HG02884 (cell line): ENCODE measurements at regions not wholly inside any gene's neighbourhood (a gene's known extent, or its start where the extent isn't known, plus 50 kb on each side); places are given as distances from the start of the nearest gene placed in this dataset.

ENCODE experiments used
- ATAC-seq: cut with Tn5 transposase; IDR thresholded peaks from one replicate; pipeline ENCODE4 v1.9.1; 2021; ENCODE audit warnings: mild to moderate bottlenecking, moderate library complexity; ENCODE audit not compliant: unreplicated experiment

GRCh38 chr3:159854500-159855124 lies 134.0 kb upstream of the IL12A start:
- no peak for ATAC-seq

GRCh38 chr3:159855599-159856346 lies 132.9 kb upstream of the IL12A start:
- ATAC-seq = no peak

GRCh38 chr3:159856590-159857104 lies 132.0 kb upstream of the IL12A start:
- ATAC-seq = no peak

GRCh38 chr3:159857840-159858239 lies 130.8 kb upstream of the IL12A start:
- ATAC-seq = no peak

- no peak for ATAC-seq
These were observed 130.0 kb upstream of the IL12A start for GRCh38 chr3:159858650-159859049.

- no peak for ATAC-seq
These were observed 129.2 kb upstream of the IL12A start for GRCh38 chr3:159859424-159859823.

GRCh38 chr3:159859836-159860235 lies 128.8 kb upstream of the IL12A start:
- no peak for ATAC-seq

GRCh38 chr3:159860269-159861116 lies 128.1 kb upstream of the IL12A start:
- ATAC-seq = no peak

- ATAC-seq = peak; percentile 69
These were observed 127.2 kb upstream of the IL12A start for GRCh38 chr3:159861369-159861987.

- ATAC-seq = no peak
These were observed 123.5 kb upstream of the IL12A start for GRCh38 chr3:159865041-159865579.

- no peak for ATAC-seq
These were observed 122.4 kb upstream of the IL12A start for GRCh38 chr3:159866201-159866746.

- ATAC-seq = no peak
These were observed 121.3 kb upstream of the IL12A start for GRCh38 chr3:159867372-159867771.

GRCh38 chr3:159870723-159871122 lies 117.9 kb upstream of the IL12A start:
- ATAC-seq = no peak

- ATAC-seq = no peak
These were observed 116.1 kb upstream of the IL12A start for GRCh38 chr3:159872374-159873109.

- no peak for ATAC-seq
These were observed 113.5 kb upstream of the IL12A start for GRCh38 chr3:159875116-159875515.

- no peak for ATAC-seq
These were observed 110.7 kb upstream of the IL12A start for GRCh38 chr3:159877924-159878323.

- ATAC-seq = no peak
These were observed 109.5 kb upstream of the IL12A start for GRCh38 chr3:159879146-159879545.

GRCh38 chr3:159879598-159879997 lies 109.0 kb upstream of the IL12A start:
- no peak for ATAC-seq

GRCh38 chr3:159881208-159881607 lies 107.4 kb upstream of the IL12A start:
- ATAC-seq = no peak

- ATAC-seq = no peak
These were observed 106.8 kb upstream of the IL12A start for GRCh38 chr3:159881828-159882309.
